ENCODE measurements at regions not wholly inside any gene's neighbourhood (a gene's known extent, or its start where the extent isn't known, plus 50 kb on each side); places are given as distances from the start of the nearest gene placed in this dataset.

DNA sequence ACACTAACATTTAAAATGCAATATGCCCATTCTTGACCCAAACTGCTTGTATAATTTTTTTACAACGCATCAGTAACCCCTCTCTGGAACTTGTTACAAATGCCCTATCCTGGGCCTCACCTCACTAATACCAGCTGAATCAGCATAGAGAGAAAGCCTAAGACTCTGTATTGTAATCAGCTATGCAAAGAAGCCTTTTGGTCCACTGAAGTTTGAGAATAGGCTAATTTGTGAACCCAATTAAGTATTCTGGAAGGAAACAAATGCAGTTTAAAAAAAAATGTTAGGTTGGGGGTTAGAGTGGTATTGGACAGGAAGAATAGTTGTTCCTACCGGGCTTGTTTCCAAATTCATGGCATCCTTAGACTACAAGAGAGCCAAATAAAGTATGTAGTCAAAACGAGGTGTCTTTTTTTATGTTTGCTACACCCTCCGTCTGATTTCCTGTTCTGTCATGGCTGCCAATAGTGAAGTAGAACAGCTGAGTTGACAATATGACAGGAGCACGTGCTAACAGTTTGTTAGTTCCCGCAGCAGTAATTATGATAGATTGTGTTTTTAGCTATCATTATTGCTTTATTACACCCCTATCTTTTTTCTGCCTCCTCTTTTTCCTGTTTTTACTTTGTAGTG lies 1048.7 kb upstream of the NUDT12 start:
- H3K36me3 ChIP-seq (ENCODE audit: control insufficient read depth in 1 of 2, insufficient read depth in 2 of 2, low read length in 2 of 2) = no peaks in the 10 kb centered on the region
- no peak overlapping the region for H3K4me3 ChIP-seq (replicated peaks in 1 of 2; ENCODE audit: low read depth in 1 of 2, low read length in 2 of 2)
- BruUV-seq (replicated peaks) = no TSS peak
- H4K20me1 ChIP-seq (ENCODE audit: insufficient read depth) = no peaks in the 10 kb centered on the region
- ChIA-PET RAD21 (ENCODE audit: low non-redundant PET in 1 of 2, low total read pairs in 2 of 2, uncharacterized antibody in 2 of 2, unreplicated experiment in 2 of 2) (no interaction called here), POLR2A (no interaction called here), CTCF (no interaction called here)
- H3K79me2 ChIP-seq (ENCODE audit: insufficient read depth, low read length) = no peaks in the 10 kb centered on the region
- TF ChIP-seq FOSL1 (IDR thresholded peaks at IDR 0.05; ENCODE audit: low read depth) = no peak
- no peak for TF ChIP-seq ZFX (IDR thresholded peaks at IDR 0.05)
- TF ChIP-seq EZH2phosphoT487 (IDR thresholded peaks at IDR 0.05; ENCODE audit: borderline replicate concordance) = no peak
- no peak for TF ChIP-seq ATF3 (IDR thresholded peaks at IDR 0.05)
- TF ChIP-seq RAD21 (IDR thresholded peaks at IDR 0.05; ENCODE audit: low read depth) = no peak
- TF ChIP-seq POLR2AphosphoS5 (IDR thresholded peaks at IDR 0.05; ENCODE audit: low read depth, low read length) = no peak
- no peak for TF ChIP-seq YY1 (IDR thresholded peaks at IDR 0.05; ENCODE audit: extremely low read depth, insufficient replicate concordance, low read depth, low read length)
- TF ChIP-seq MAX (IDR thresholded peaks at IDR 0.05) = no peak
- TF ChIP-seq TCF7L2 (IDR thresholded peaks at IDR 0.05; ENCODE audit: borderline replicate concordance, extremely low read depth, insufficient read depth, insufficient read length) = no peak
- no peak for TF ChIP-seq POLR2A (IDR thresholded peaks at IDR 0.05; ENCODE audit: borderline replicate concordance, extremely low read depth, insufficient read depth, insufficient read length)
- no peak for TF ChIP-seq ZNF274 (IDR thresholded peaks at IDR 0.05; ENCODE audit: low read depth, low read length)
- no peak for TF ChIP-seq EZH2 (IDR thresholded peaks at IDR 0.05)
- TF ChIP-seq SP1 (IDR thresholded peaks at IDR 0.05; ENCODE audit: low read depth) = no peak
- no peaks in the 10 kb centered on the region for H3K4me1 ChIP-seq (ENCODE audit: control insufficient read depth in 1 of 2, insufficient read depth in 2 of 2, low read length in 2 of 2)
- DNase-seq (ENCODE audit: low read depth, low spot score) (no peak), ATAC-seq (no peak)
- no peaks in the 10 kb centered on the region for H3K9me3 ChIP-seq (ENCODE audit: control insufficient read depth in 1 of 2, insufficient read depth in 1 of 2, low read depth in 1 of 2, low read length in 2 of 2)
- no peak overlapping the region for H3K9ac ChIP-seq (ENCODE audit: low read length)
- H3K4me2 ChIP-seq (ENCODE audit: low read length) = no peak overlapping the region
- H3K27me3 ChIP-seq (ENCODE audit: insufficient read depth, low read length) = no peaks in the 10 kb centered on the region
- intact Hi-C loops (cut with micrococcal nuclease) = no loop called here
- peak overlapping the region; percentile 51 for H2AFZ ChIP-seq (ENCODE audit: low read depth, low read length, poor library complexity, severe bottlenecking)
- H3K27ac ChIP-seq (ENCODE audit: low read depth, low read length) = no peak overlapping the region
- H3K9me2 ChIP-seq (ENCODE audit: insufficient read depth) = no peaks in the 10 kb centered on the region

All from HCT116 (cell line).